ENCODE measurements at regions not wholly inside any gene's neighbourhood (a gene's known extent, or its start where the extent isn't known, plus 50 kb on each side); places are given as distances from the start of the nearest gene placed in this dataset.

- no peak for TF ChIP-seq CTCF (IDR thresholded peaks at IDR 0.05)
- intact Hi-C loops (cut with DNase I): no loop called here
- Histone ChIP-seq H3K4me1 (no peaks in the 10 kb centered on the region), H3K9me3 (no peaks in the 10 kb centered on the region), H3K27ac (no peak overlapping the region), H3K36me3 (no peaks in the 10 kb centered on the region), H3K27me3 (ENCODE audit: low read depth) (no peaks in the 10 kb centered on the region), H3K4me3 (no peak overlapping the region)
- DNase-seq (no peak), ATAC-seq (no peak)
Observed at GRCh38 chr5:6177926-6178325, 200.4 kb downstream of the MED10 start.

- Histone ChIP-seq H3K27ac (no peak overlapping the region), H3K4me3 (no peak overlapping the region), H3K9me3 (no peaks in the 10 kb centered on the region), H3K4me1 (no peaks in the 10 kb centered on the region), H3K27me3 (ENCODE audit: low read depth) (no peaks in the 10 kb centered on the region), H3K36me3 (no peaks in the 10 kb centered on the region)
- ATAC-seq: no peak
- DNase-seq: no peak
- TF ChIP-seq CTCF (IDR thresholded peaks at IDR 0.05): no peak
- intact Hi-C loops (cut with DNase I): no loop called here
Observed at GRCh38 chr5:6176102-6176693, 202.1 kb downstream of the MED10 start.

- Histone ChIP-seq H3K36me3 (no peaks in the 10 kb centered on the region), H3K4me1 (no peaks in the 10 kb centered on the region), H3K4me3 (no peak overlapping the region), H3K27ac (no peak overlapping the region), H3K27me3 (ENCODE audit: low read depth) (no peaks in the 10 kb centered on the region), H3K9me3 (no peaks in the 10 kb centered on the region)
- ATAC-seq (no peak), DNase-seq (no peak)
- TF ChIP-seq CTCF (IDR thresholded peaks at IDR 0.05): no peak
- intact Hi-C loops (cut with DNase I): no loop called here
Observed at GRCh38 chr5:6175172-6175854, 203.0 kb downstream of the MED10 start.

GRCh38 chr5:6169660-6170059 lies 208.7 kb downstream of the MED10 start:
- ATAC-seq: no peak
- H3K4me1 ChIP-seq: no peaks in the 10 kb centered on the region
- no peaks in the 10 kb centered on the region for H3K27me3 ChIP-seq (ENCODE audit: low read depth)
- TF ChIP-seq CTCF (IDR thresholded peaks at IDR 0.05): no peak
- H3K9me3 ChIP-seq: no peaks in the 10 kb centered on the region
- intact Hi-C loops (cut with DNase I): no loop called here
- H3K36me3 ChIP-seq: no peaks in the 10 kb centered on the region
- no peak overlapping the region for H3K27ac ChIP-seq
- no peak for DNase-seq
- H3K4me3 ChIP-seq: no peak overlapping the region

- Histone ChIP-seq H3K4me3 (no peak overlapping the region), H3K36me3 (no peaks in the 10 kb centered on the region), H3K4me1 (no peaks in the 10 kb centered on the region), H3K27ac (no peak overlapping the region), H3K27me3 (ENCODE audit: low read depth) (no peaks in the 10 kb centered on the region), H3K9me3 (no peaks in the 10 kb centered on the region)
- ATAC-seq: no peak
- no peak for DNase-seq
- TF ChIP-seq CTCF (IDR thresholded peaks at IDR 0.05): no peak
- intact Hi-C loops (cut with DNase I): no loop called here
Observed at GRCh38 chr5:6166698-6167394, 211.5 kb downstream of the MED10 start.

All from lower lobe of right lung (tissue), 2 donors.